ENCODE measurements at regions not wholly inside any gene's neighbourhood (a gene's known extent, or its start where the extent isn't known, plus 50 kb on each side); places are given as distances from the start of the nearest gene placed in this dataset.

GRCh38 chr10:23742368-23742767 is 303.5 kb downstream of the OTUD1 start:
- no peak for TF ChIP-seq EZH2 (IDR thresholded peaks at IDR 0.05; ENCODE audit: low read length, missing control alignments)
- no peak for TF ChIP-seq CTCF (conservative IDR thresholded peaks at IDR 0.05 in 1 of 2, IDR thresholded peaks at IDR 0.05 in 1 of 2; ENCODE audit: low read depth in 1 of 2, low read length in 2 of 2)
